ENCODE measurements at regions not wholly inside any gene's neighbourhood (a gene's known extent, or its start where the extent isn't known, plus 50 kb on each side); places are given as distances from the start of the nearest gene placed in this dataset.
"Not testable (repeated sequence)": the region's sequence is repeated elsewhere in the genome, so short reads cannot be mapped to it uniquely, and the experiment has no call there.

- TF ChIP-seq, protein P1, sequence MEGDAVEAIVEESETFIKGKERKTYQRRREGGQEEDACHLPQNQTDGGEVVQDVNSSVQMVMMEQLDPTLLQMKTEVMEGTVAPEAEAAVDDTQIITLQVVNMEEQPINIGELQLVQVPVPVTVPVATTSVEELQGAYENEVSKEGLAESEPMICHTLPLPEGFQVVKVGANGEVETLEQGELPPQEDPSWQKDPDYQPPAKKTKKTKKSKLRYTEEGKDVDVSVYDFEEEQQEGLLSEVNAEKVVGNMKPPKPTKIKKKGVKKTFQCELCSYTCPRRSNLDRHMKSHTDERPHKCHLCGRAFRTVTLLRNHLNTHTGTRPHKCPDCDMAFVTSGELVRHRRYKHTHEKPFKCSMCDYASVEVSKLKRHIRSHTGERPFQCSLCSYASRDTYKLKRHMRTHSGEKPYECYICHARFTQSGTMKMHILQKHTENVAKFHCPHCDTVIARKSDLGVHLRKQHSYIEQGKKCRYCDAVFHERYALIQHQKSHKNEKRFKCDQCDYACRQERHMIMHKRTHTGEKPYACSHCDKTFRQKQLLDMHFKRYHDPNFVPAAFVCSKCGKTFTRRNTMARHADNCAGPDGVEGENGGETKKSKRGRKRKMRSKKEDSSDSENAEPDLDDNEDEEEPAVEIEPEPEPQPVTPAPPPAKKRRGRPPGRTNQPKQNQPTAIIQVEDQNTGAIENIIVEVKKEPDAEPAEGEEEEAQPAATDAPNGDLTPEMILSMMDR (IDR thresholded peaks at IDR 0.05 in 8 of 11, conservative IDR thresholded peaks at IDR 0.05 in 3 of 11), result not testable (repeated sequence)
- TF ChIP-seq POLR2AphosphoS5, POLR2A (IDR thresholded peaks at IDR 0.05): not testable (repeated sequence)
Observed at GRCh38 chr17:30648015-30648620, 170.9 kb downstream of the GOSR1 start.
